Endothelial cell (in vitro differentiated cells): ENCODE measurements at regions not wholly inside any gene's neighbourhood (a gene's known extent, or its start where the extent isn't known, plus 50 kb on each side); places are given as distances from the start of the nearest gene placed in this dataset.

Source experiments
- DNase-seq: peaks from one replicate; pipeline ENCODE4 v3.0.0; 2021; ENCODE audit warnings: low spot score
- H3K27ac Mint-ChIP-seq: one replicate; pipeline ENCODE4 v1.8.0; 2021; ENCODE audit warnings: mixed read lengths, inconsistent platforms; ENCODE audit not compliant: unreplicated experiment
- H3K27me3 Mint-ChIP-seq: one replicate; pipeline ENCODE4 v1.8.0; 2021; ENCODE audit warnings: mild to moderate bottlenecking, moderate library complexity, mixed read lengths, inconsistent platforms; ENCODE audit not compliant: unreplicated experiment
- H3K36me3 Mint-ChIP-seq: one replicate; pipeline ENCODE4 v1.8.0; 2021; ENCODE audit warnings: mild to moderate bottlenecking, low read depth, mixed read lengths, inconsistent platforms; ENCODE audit not compliant: unreplicated experiment
- H3K4me1 Mint-ChIP-seq: one replicate; pipeline ENCODE4 v1.8.0; 2021; ENCODE audit warnings: mild to moderate bottlenecking, mixed read lengths, inconsistent platforms; ENCODE audit not compliant: unreplicated experiment
- H3K4me3 Mint-ChIP-seq: one replicate; pipeline ENCODE4 v1.8.0; 2021; ENCODE audit warnings: mild to moderate bottlenecking, mixed read lengths, inconsistent platforms; ENCODE audit not compliant: unreplicated experiment
- H3K9me3 Mint-ChIP-seq: one replicate; pipeline ENCODE4 v1.8.0; 2021; ENCODE audit warnings: mixed read lengths, inconsistent platforms; ENCODE audit not compliant: unreplicated experiment
- TF ChIP-seq, protein P1 (sequence below): fragments of 200-600 bp; sonication (generic); IDR thresholded peaks from one replicate; pipeline ENCODE4 v1.5.0; 2021; ENCODE audit warnings: antibody characterized with exemption; ENCODE audit not compliant: unreplicated experiment

- no peak for DNase-seq
- H3K27ac Mint-ChIP-seq: peak overlapping the region; percentile 30
- TF ChIP-seq, protein P1, sequence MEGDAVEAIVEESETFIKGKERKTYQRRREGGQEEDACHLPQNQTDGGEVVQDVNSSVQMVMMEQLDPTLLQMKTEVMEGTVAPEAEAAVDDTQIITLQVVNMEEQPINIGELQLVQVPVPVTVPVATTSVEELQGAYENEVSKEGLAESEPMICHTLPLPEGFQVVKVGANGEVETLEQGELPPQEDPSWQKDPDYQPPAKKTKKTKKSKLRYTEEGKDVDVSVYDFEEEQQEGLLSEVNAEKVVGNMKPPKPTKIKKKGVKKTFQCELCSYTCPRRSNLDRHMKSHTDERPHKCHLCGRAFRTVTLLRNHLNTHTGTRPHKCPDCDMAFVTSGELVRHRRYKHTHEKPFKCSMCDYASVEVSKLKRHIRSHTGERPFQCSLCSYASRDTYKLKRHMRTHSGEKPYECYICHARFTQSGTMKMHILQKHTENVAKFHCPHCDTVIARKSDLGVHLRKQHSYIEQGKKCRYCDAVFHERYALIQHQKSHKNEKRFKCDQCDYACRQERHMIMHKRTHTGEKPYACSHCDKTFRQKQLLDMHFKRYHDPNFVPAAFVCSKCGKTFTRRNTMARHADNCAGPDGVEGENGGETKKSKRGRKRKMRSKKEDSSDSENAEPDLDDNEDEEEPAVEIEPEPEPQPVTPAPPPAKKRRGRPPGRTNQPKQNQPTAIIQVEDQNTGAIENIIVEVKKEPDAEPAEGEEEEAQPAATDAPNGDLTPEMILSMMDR: no peak
- no peaks in the 10 kb centered on the region for H3K9me3 Mint-ChIP-seq
- peaks cover 2% of the 10 kb centered on the region for H3K27me3 Mint-ChIP-seq
- no peaks in the 10 kb centered on the region for H3K4me1 Mint-ChIP-seq
- no peak overlapping the region for H3K4me3 Mint-ChIP-seq
- no peaks in the 10 kb centered on the region for H3K36me3 Mint-ChIP-seq
Measured at GRCh38 chrX:88424071-88424470, 323.0 kb upstream of the CPXCR1 start.

DNA sequence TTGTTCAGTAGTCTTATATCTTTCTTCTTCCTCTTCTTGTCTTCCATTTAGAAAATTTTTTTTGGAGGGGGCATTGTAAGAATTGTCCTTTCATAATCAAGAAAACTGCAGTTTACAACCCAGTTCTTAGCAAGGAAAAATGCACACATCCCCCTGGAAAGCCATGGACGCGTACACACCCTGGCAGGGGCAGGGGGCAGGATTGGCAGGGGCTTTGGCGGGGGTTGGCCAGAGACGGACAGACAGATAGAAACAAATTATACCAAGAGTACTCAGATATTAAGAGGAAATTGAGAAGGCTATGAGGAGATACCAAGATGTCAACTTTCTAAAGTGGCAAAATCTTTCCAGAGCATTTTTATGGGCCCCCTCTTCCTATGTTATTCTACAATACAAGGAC, 322.5 kb upstream of the CPXCR1 start:
- no peak overlapping the region for H3K4me3 Mint-ChIP-seq
- TF ChIP-seq, protein P1: no peak
- no peaks in the 10 kb centered on the region for H3K9me3 Mint-ChIP-seq
- no peak for DNase-seq
- no peak overlapping the region for H3K27ac Mint-ChIP-seq
- H3K36me3 Mint-ChIP-seq: no peaks in the 10 kb centered on the region
- H3K4me1 Mint-ChIP-seq: no peaks in the 10 kb centered on the region
- peaks cover 2% of the 10 kb centered on the region for H3K27me3 Mint-ChIP-seq

GRCh38 chrX:88425739-88426138, 321.3 kb upstream of the CPXCR1 start:
- Mint-ChIP-seq H3K36me3 (no peaks in the 10 kb centered on the region), H3K27ac (no peak overlapping the region), H3K4me1 (no peaks in the 10 kb centered on the region), H3K9me3 (no peaks in the 10 kb centered on the region), H3K27me3 (peaks cover 2% of the 10 kb centered on the region), H3K4me3 (no peak overlapping the region)
- no peak for DNase-seq
- TF ChIP-seq, protein P1: no peak

DNA sequence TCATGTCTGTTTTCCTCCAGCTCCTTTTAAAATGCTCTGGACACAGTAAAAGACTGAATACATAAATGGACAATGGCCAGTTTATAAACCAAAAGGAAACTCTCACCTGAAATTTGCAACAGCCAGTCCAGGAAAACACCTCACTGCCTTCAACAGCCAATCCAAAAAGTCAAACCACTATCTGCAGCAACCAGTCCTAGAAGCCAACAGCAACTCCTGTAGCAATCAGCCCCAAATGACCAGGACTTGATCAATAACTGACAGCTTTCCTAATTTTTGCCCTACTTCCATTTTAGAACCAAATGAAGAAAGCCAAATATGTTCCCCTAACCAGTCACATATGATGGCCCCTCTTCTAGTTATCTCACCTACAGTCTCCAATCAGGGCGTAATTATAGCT, 309.5 kb upstream of the CPXCR1 start:
- Mint-ChIP-seq H3K27me3 (peaks cover 2% of the 10 kb centered on the region), H3K9me3 (no peaks in the 10 kb centered on the region), H3K4me1 (no peaks in the 10 kb centered on the region), H3K27ac (no peak overlapping the region), H3K36me3 (no peaks in the 10 kb centered on the region), H3K4me3 (no peak overlapping the region)
- DNase-seq: no peak
- TF ChIP-seq, protein P1: no peak

DNA sequence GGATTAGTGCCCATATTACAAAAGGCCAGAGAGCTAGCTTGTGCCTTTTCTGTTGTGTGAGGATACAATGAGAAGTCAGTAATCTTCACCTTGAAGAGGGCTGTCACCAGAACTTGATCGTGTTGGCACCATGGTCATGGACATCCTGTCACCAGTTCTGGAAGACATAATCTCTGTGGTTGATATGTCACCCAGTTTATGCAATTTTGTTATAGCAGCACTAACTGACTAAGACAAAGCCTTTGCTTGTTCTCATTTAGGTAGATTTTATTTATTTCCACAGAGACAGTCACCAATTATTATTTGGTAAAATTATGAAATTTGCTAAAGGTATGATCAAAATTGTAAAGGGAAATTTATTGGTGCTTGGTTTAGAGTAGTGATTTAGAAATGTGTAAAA, 308.8 kb upstream of the CPXCR1 start:
- H3K36me3 Mint-ChIP-seq: no peaks in the 10 kb centered on the region
- peaks cover 2% of the 10 kb centered on the region for H3K27me3 Mint-ChIP-seq
- no peak overlapping the region for H3K4me3 Mint-ChIP-seq
- no peak overlapping the region for H3K27ac Mint-ChIP-seq
- H3K9me3 Mint-ChIP-seq: no peaks in the 10 kb centered on the region
- DNase-seq: no peak
- H3K4me1 Mint-ChIP-seq: peaks cover 2% of the 10 kb centered on the region
- TF ChIP-seq, protein P1: no peak
